COLO668 (cell line): ENCODE measurements at regions not wholly inside any gene's neighbourhood (a gene's known extent, or its start where the extent isn't known, plus 50 kb on each side); places are given as distances from the start of the nearest gene placed in this dataset.

ENCODE experiments used
- DNase-seq: peaks from one replicate; lab custom pipeline; 2025; ENCODE audit not compliant: unreplicated experiment; lab: John Stamatoyannopoulos, UW

GRCh38 chr2:8510519-8510918 is 171.3 kb upstream of the ID2 start:
- DNase-seq = no peak

GRCh38 chr2:8511868-8512612 is 169.8 kb upstream of the ID2 start:
- DNase-seq = no peak

GRCh38 chr2:8513601-8514273 is 168.1 kb upstream of the ID2 start:
- DNase-seq = no peak

GRCh38 chr2:8514274-8514662 is 167.6 kb upstream of the ID2 start:
- no peak for DNase-seq

GRCh38 chr2:8514796-8515758 is 166.8 kb upstream of the ID2 start:
- DNase-seq = peak; percentile 68

GRCh38 chr2:8515864-8516533 is 165.9 kb upstream of the ID2 start:
- peak; percentile 87 for DNase-seq

- peak; percentile 58 for DNase-seq
These were observed 163.9 kb upstream of the ID2 start for GRCh38 chr2:8517850-8518498.

GRCh38 chr2:8518979-8519668 is 162.7 kb upstream of the ID2 start:
- DNase-seq = no peak

- no peak for DNase-seq
These were observed 161.0 kb upstream of the ID2 start for GRCh38 chr2:8520791-8521344.

- no peak for DNase-seq
These were observed 159.2 kb upstream of the ID2 start for GRCh38 chr2:8522687-8523086.

- no peak for DNase-seq
These were observed 157.5 kb upstream of the ID2 start for GRCh38 chr2:8524388-8524787.

GRCh38 chr2:8524823-8525222 is 157.0 kb upstream of the ID2 start:
- no peak for DNase-seq

- no peak for DNase-seq
These were observed 156.6 kb upstream of the ID2 start for GRCh38 chr2:8525236-8525581.

- DNase-seq = peak; percentile 99
These were observed 156.1 kb upstream of the ID2 start for GRCh38 chr2:8525582-8526402.

- DNase-seq = no peak
These were observed 155.5 kb upstream of the ID2 start for GRCh38 chr2:8526403-8526696.

GRCh38 chr2:8527031-8527430 is 154.8 kb upstream of the ID2 start:
- peak; percentile 21 for DNase-seq

- DNase-seq = peak; percentile 11
These were observed 154.2 kb upstream of the ID2 start for GRCh38 chr2:8527676-8528075.

- DNase-seq = no peak
These were observed 153.0 kb upstream of the ID2 start for GRCh38 chr2:8528863-8529262.

- DNase-seq = peak; percentile 82
These were observed 152.1 kb upstream of the ID2 start for GRCh38 chr2:8529706-8530277.
